ENCODE measurements at regions not wholly inside any gene's neighbourhood (a gene's known extent, or its start where the extent isn't known, plus 50 kb on each side); places are given as distances from the start of the nearest gene placed in this dataset.

- Mint-ChIP-seq H3K4me3 (no peak overlapping the region), H3K27me3 (ENCODE audit: low read depth) (no peaks in the 10 kb centered on the region), H3K9me3 (no peaks in the 10 kb centered on the region), H3K36me3 (no peaks in the 10 kb centered on the region), H3K4me1 (peaks cover 7% of the 10 kb centered on the region), H3K27ac (no peak overlapping the region)
- ChIA-PET CTCF (interaction anchor here (1.2 kb wide), 1 partner anchor 202 kb away, joined by 4 read pairs; no protein-coding TSS in a partner anchor), POLR2A (interaction anchor here (0.6 kb wide), 1 partner anchor 121 kb away, joined by 3 read pairs; no protein-coding TSS in a partner anchor)
- DNase-seq (ENCODE audit: low spot score) (no peak), ATAC-seq (no peak)
- TF ChIP-seq MXD4 (CRISPR knock-in tag; IDR thresholded peaks at IDR 0.05; ENCODE audit: borderline replicate concordance), result no peak
- no peak for TF ChIP-seq PRDM15 (CRISPR knock-in tag; IDR thresholded peaks at IDR 0.05)
- no peak for TF ChIP-seq ZNF232 (CRISPR knock-in tag; IDR thresholded peaks at IDR 0.05)
- TF ChIP-seq SOX15 (CRISPR knock-in tag; IDR thresholded peaks at IDR 0.05), result no peak
- TF ChIP-seq NFE2L1 (CRISPR knock-in tag; IDR thresholded peaks at IDR 0.05), result no peak
- TF ChIP-seq TCF7 (CRISPR knock-in tag; IDR thresholded peaks at IDR 0.05; ENCODE audit: low read depth), result no peak
- no peak for TF ChIP-seq NR1H2 (CRISPR knock-in tag; IDR thresholded peaks at IDR 0.05)
- no peak for TF ChIP-seq CREB1 (CRISPR knock-in tag; IDR thresholded peaks at IDR 0.05)
- TF ChIP-seq ZMAT4 (CRISPR knock-in tag; IDR thresholded peaks at IDR 0.05), result no peak
- no peak for TF ChIP-seq ELF4 (CRISPR knock-in tag; IDR thresholded peaks at IDR 0.05; ENCODE audit: low read depth)
- no peak for TF ChIP-seq JAZF1 (CRISPR knock-in tag; IDR thresholded peaks at IDR 0.05)
- TF ChIP-seq ATF1 (CRISPR knock-in tag; IDR thresholded peaks at IDR 0.05), result no peak
- TF ChIP-seq ATF3 (CRISPR knock-in tag; conservative IDR thresholded peaks at IDR 0.05), result no peak
Measured at GRCh38 chr3:150177673-150178381, 207.1 kb upstream of the PFN2 start.

DNA sequence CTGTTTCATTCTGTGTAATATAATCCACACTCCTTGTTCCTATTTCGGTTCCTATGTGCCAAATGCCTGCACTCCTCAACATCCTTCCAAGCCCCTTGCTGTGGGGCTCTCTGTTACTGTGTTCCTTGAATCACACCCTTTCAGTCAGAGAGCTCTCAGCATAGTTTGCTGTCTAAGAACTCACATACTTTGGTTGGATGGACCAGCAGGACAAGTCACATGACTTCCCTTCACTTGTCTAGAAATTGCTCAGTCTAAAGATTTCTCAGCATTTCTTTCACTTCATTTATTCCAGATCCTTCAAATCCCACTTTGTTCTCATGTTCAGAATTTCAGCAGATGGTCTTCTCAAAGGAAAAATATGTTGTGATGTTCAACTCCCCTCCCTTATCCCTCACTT is 203.5 kb upstream of the PFN2 start:
- H3K27ac Mint-ChIP-seq, result no peak overlapping the region
- no peaks in the 10 kb centered on the region for H3K9me3 Mint-ChIP-seq
- H3K27me3 Mint-ChIP-seq (ENCODE audit: low read depth), result peaks cover 6% of the 10 kb centered on the region; the same call in 1 of the 2 replicates
- peaks cover under 1% of the 10 kb centered on the region for H3K4me1 Mint-ChIP-seq
- ChIA-PET CTCF (interaction anchor here (1.4 kb wide), 1 partner anchor 10 kb away, joined by 3 read pairs; no protein-coding TSS in a partner anchor), POLR2A (no interaction called here)
- no peak overlapping the region for H3K4me3 Mint-ChIP-seq
- TF ChIP-seq NR1H2 (CRISPR knock-in tag; IDR thresholded peaks at IDR 0.05) (no peak), ZNF263 (CRISPR knock-in tag; IDR thresholded peaks at IDR 0.05; ENCODE audit: low read depth) (no peak), TP53 (CRISPR knock-in tag; IDR thresholded peaks at IDR 0.05) (no peak), ELF4 (CRISPR knock-in tag; IDR thresholded peaks at IDR 0.05; ENCODE audit: low read depth) (no peak), MYBL2 (CRISPR knock-in tag; IDR thresholded peaks at IDR 0.05) (no peak), ZNF121 (CRISPR knock-in tag; IDR thresholded peaks at IDR 0.05) (no peak), GABPB1 (CRISPR knock-in tag; IDR thresholded peaks at IDR 0.05) (no peak), GTF2I (CRISPR knock-in tag; conservative IDR thresholded peaks at IDR 0.05) (no peak)
- TF ChIP-seq, protein P1, sequence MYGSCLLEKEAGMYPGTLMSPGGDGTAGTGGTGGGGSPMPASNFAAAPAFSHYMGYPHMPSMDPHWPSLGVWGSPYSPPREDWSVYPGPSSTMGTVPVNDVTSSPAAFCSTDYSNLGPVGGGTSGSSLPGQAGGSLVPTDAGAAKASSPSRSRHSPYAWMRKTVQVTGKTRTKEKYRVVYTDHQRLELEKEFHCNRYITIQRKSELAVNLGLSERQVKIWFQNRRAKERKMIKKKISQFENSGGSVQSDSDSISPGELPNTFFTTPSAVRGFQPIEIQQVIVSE (CRISPR knock-in tag; IDR thresholded peaks at IDR 0.05; ENCODE audit: borderline replicate concordance), result no peak
- DNase-seq (ENCODE audit: low spot score), result no peak
- no peaks in the 10 kb centered on the region for H3K36me3 Mint-ChIP-seq
- no peak for ATAC-seq
